ENCODE measurements at regions not wholly inside any gene's neighbourhood (a gene's known extent, or its start where the extent isn't known, plus 50 kb on each side); places are given as distances from the start of the nearest gene placed in this dataset.

DNA sequence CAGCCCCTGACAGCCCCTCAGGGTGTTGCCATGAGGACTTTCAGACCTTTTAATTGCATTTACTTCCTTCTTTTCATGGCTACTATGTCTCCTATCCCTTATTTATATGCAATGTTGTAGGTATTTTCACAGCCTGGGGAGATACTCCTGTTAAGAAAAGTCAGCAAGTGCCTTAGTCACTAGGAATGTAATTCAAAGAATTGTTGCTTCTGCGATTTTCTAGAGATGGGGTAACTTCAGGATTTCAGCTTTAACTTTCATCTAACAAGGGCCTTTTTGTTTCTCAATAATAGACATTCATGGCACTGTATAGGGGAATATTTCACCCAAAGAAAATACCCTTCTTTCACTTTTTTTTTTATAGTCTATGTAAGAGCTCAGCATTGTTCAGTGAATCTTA lies 533.3 kb upstream of the MIS18BP1 start:
- TF ChIP-seq EP300 (IDR thresholded peaks at IDR 0.05; ENCODE audit: borderline replicate concordance) = no peak
- TF ChIP-seq TCF12 (IDR thresholded peaks at IDR 0.05; ENCODE audit: low read depth) = no peak
- TF ChIP-seq, protein P1, sequence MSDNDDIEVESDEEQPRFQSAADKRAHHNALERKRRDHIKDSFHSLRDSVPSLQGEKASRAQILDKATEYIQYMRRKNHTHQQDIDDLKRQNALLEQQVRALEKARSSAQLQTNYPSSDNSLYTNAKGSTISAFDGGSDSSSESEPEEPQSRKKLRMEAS (IDR thresholded peaks at IDR 0.05) = no peak
- no peak for TF ChIP-seq CREB1 (IDR thresholded peaks at IDR 0.05; ENCODE audit: low read depth)
- no peak for TF ChIP-seq CEBPB (IDR thresholded peaks at IDR 0.05)
- no peak for TF ChIP-seq EGR1 (IDR thresholded peaks at IDR 0.05)
